SU-DHL-6 (cell line): ENCODE measurements at regions not wholly inside any gene's neighbourhood (a gene's known extent, or its start where the extent isn't known, plus 50 kb on each side); places are given as distances from the start of the nearest gene placed in this dataset.

Experiments
- H2AFZ ChIP-seq: fragments of 200-600 bp; sonication (generic); 2 replicates; pipeline ENCODE4 v1.6.1; 2014; ENCODE audit warnings: low read depth, mild to moderate bottlenecking, moderate library complexity, mixed read lengths, antibody characterized with exemption, low read length; ENCODE audit not compliant: severe bottlenecking
- H3F3A ChIP-seq: fragments of 200-600 bp; shearing (Covaris generic); 2 replicates; pipeline ENCODE4 v1.6.0; 2016; ENCODE audit warnings: antibody characterized with exemption, mild to moderate bottlenecking; ENCODE audit not compliant: insufficient read depth
- H3K27ac ChIP-seq: fragments of 200-600 bp; sonication (generic); 2 replicates; pipeline ENCODE4 v1.5.1; 2016; ENCODE audit warnings: low read depth, mild to moderate bottlenecking, low read length, moderate library complexity, mixed read lengths
- H3K27me3 ChIP-seq: fragments of 200-600 bp; sonication (generic), shearing (Covaris generic); 2 replicates; pipeline ENCODE4 v1.6.0; 2014; ENCODE audit warnings: mild to moderate bottlenecking, low read length
- H3K36me3 ChIP-seq: fragments of 200-600 bp; sonication (generic); 2 replicates; pipeline ENCODE4 v1.6.1; 2014; ENCODE audit warnings: mild to moderate bottlenecking, low read length, mixed read lengths
- H3K4me2 ChIP-seq: fragments of 300-600, 200-600 bp; shearing (Covaris generic), sonication (generic); 2 replicates; pipeline ENCODE4 v1.6.0; 2014; ENCODE audit warnings: low read length, low read depth, mild to moderate bottlenecking; ENCODE audit not compliant: poor library complexity, severe bottlenecking
- H3K4me3 ChIP-seq: fragments of 200-600 bp; sonication (generic); 2 replicates; pipeline ENCODE4 v1.5.1; 2014; ENCODE audit warnings: antibody characterized with exemption, low read length, mild to moderate bottlenecking, mixed read lengths; ENCODE audit not compliant: insufficient read depth, poor library complexity, severe bottlenecking
- H3K79me2 ChIP-seq: fragments of 200-600 bp; sonication (generic); 2 replicates; pipeline ENCODE4 v1.6.1; 2014; ENCODE audit warnings: mild to moderate bottlenecking, low read length, moderate library complexity; ENCODE audit not compliant: insufficient read depth
- H3K9ac ChIP-seq: fragments of 200-600 bp; sonication (generic); 2 replicates; pipeline ENCODE4 v1.7.0; 2014; ENCODE audit warnings: mild to moderate bottlenecking, low read length
- H3K9me2 ChIP-seq: fragments of 200-600 bp; sonication (generic); replicated peaks from 2 replicates; pipeline ENCODE4 v1.6.1; 2014; ENCODE audit warnings: low read length; ENCODE audit not compliant: insufficient read depth
- H3K9me3 ChIP-seq: fragments of 200-600 bp; sonication (generic); 2 replicates; pipeline ENCODE4 v1.6.1; 2014; ENCODE audit warnings: low read length, mixed read lengths; ENCODE audit not compliant: insufficient read depth
- H4K20me1 ChIP-seq: fragments of 200-600 bp; sonication (generic); 2 replicates; pipeline ENCODE4 v1.6.1; 2014; ENCODE audit warnings: low read depth, mild to moderate bottlenecking, antibody characterized with exemption, low read length, moderate library complexity, mixed read lengths
- EZH2phosphoT487 ChIP-seq: fragments of 200-600 bp; sonication (generic), shearing (Covaris generic); conservative IDR thresholded peaks from 2 replicates; pipeline ENCODE4 v1.6.1; 2018; ENCODE audit warnings: mild to moderate bottlenecking, antibody characterized with exemption, low read length, moderate library complexity, mixed read lengths
- TF ChIP-seq, protein P1 (sequence below): fragments of 200-600 bp; sonication (generic); IDR thresholded peaks from one replicate; pipeline ENCODE4 v1.5.1; 2017; ENCODE audit warnings: antibody characterized with exemption, mild to moderate bottlenecking, low read length, moderate library complexity; ENCODE audit not compliant: insufficient read depth, poor library complexity, severe bottlenecking

DNA sequence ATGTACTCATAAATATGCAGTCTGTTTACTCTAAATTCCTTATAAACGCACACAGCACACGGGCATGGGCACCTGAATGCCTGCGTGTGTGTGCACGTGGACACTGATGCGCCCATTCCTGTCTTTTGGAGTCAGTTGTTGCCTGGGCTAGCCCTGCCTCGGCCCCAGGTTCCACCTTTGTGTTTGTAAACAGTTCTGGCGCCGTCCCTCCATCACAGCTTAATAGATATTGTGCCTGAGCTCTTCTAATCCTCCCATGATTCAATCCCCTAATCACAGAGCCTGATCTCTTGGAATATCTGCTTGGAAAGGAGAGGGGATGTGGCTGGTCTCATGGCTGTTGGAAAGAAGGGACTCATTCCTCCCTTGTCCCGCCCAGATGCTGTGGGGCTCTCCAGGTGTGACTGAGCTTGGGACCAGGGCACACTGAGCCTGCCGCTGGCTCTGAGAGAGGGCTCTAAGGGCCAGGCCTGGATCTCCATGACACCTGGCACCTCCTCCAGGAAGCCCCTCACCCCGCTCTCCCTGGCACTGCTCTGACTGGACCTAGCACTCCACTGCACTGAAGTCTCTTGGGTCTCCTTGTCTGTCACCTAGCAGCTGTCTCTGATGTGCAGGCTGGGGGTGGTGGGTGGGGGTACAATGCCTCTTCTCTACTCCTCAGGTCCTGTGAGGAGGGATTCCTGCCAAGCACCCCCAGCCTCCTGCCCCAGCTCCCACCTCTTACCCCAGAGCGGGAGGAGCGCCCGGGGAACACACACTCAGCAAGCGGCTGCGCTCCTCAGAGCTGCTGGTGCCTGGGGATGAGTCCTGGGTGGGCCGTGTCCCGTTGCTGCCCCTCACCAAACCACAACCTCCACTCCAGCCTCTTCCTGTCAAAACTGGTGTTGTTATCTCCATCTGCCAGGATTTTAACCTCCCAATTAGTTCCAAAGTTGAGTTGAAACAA lies 181.3 kb downstream of the INHBB start:
- Histone ChIP-seq H4K20me1 (no peaks in the 10 kb centered on the region), H3K79me2 (no peaks in the 10 kb centered on the region), H3K4me2 (no peak overlapping the region), H3K9ac (no peak overlapping the region), H3F3A (no peaks in the 10 kb centered on the region), H3K9me3 (no peaks in the 10 kb centered on the region; the same call in 1 of the 2 replicates), H3K9me2 (no peaks in the 10 kb centered on the region), H3K4me3 (no peak overlapping the region), H3K27me3 (no peaks in the 10 kb centered on the region), H3K27ac (no peak overlapping the region), H3K36me3 (no peaks in the 10 kb centered on the region), H2AFZ (no peak overlapping the region)
- TF ChIP-seq, protein P1, sequence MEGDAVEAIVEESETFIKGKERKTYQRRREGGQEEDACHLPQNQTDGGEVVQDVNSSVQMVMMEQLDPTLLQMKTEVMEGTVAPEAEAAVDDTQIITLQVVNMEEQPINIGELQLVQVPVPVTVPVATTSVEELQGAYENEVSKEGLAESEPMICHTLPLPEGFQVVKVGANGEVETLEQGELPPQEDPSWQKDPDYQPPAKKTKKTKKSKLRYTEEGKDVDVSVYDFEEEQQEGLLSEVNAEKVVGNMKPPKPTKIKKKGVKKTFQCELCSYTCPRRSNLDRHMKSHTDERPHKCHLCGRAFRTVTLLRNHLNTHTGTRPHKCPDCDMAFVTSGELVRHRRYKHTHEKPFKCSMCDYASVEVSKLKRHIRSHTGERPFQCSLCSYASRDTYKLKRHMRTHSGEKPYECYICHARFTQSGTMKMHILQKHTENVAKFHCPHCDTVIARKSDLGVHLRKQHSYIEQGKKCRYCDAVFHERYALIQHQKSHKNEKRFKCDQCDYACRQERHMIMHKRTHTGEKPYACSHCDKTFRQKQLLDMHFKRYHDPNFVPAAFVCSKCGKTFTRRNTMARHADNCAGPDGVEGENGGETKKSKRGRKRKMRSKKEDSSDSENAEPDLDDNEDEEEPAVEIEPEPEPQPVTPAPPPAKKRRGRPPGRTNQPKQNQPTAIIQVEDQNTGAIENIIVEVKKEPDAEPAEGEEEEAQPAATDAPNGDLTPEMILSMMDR, result no peak
- no peak for TF ChIP-seq EZH2phosphoT487

DNA sequence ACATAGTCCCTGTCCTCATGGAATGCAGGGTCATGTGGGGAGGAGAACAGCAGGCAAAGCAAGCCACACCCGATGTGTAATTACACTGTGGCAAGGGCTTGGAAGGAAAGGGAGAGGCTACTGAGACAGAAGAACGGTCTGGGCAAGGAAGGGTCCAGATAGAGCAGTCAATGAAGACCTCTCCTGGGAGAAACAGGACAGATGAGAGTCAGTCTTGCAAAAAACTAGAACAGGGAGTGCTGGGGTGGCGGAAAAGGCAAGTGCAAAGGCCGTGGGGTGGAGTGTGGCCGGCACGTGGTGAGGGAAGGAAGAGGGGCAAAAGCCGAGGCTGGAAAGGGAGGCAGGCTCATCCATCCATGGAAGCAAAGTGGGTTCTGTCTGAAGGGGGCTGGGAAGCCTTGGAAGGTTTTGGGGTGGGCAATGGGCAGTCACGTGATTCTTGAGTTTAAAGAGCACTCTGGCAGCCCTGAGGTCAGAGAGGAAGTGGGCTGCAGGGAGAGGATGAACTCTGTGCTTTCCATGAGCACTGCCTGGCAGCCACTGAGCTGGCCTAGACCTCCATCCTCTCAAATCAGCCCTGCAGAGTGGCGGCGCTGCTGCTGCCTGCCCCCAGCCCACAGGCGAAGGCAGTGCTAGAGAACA lies 182.2 kb downstream of the INHBB start:
- Histone ChIP-seq H4K20me1 (no peaks in the 10 kb centered on the region), H3K9ac (no peak overlapping the region), H3K9me3 (no peaks in the 10 kb centered on the region; the same call in 1 of the 2 replicates), H3K4me2 (no peak overlapping the region), H3K4me3 (no peak overlapping the region), H3K79me2 (no peaks in the 10 kb centered on the region), H3K36me3 (no peaks in the 10 kb centered on the region), H3F3A (no peaks in the 10 kb centered on the region), H3K27me3 (no peaks in the 10 kb centered on the region), H3K27ac (no peak overlapping the region), H3K9me2 (no peaks in the 10 kb centered on the region), H2AFZ (no peak overlapping the region)
- TF ChIP-seq EZH2phosphoT487, result no peak
- TF ChIP-seq, protein P1, result no peak

DNA sequence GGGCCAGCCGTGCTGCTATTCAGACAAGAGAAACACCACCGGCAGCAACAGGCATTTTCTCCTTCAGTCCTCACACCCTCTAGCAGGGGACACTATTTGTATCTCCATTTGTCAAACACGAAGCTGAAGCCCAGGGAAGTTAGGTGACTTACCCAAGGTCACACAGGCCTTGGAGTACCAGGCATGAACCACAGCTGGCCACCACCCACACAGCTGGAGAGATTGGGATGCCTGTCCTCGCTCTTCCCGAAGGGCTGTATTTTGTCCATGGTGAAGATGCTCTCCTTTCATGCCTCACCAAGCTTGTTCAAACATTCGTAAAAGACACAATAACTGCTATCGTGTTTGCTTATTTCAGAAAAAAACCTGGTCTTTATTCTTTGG lies 182.7 kb downstream of the INHBB start:
- no peak overlapping the region for H2AFZ ChIP-seq

More for the DNA sequence above, 182.7 kb downstream of the INHBB start:
- no peaks in the 10 kb centered on the region for H3K79me2 ChIP-seq
- H3K4me3 ChIP-seq, result no peak overlapping the region
- H3F3A ChIP-seq, result no peaks in the 10 kb centered on the region
- no peaks in the 10 kb centered on the region for H3K36me3 ChIP-seq
- H3K9me2 ChIP-seq, result no peaks in the 10 kb centered on the region
- H3K9me3 ChIP-seq, result no peaks in the 10 kb centered on the region; the same call in 1 of the 2 replicates
- TF ChIP-seq EZH2phosphoT487, result no peak
- no peak overlapping the region for H3K27ac ChIP-seq
- H3K4me2 ChIP-seq, result no peak overlapping the region
- H3K9ac ChIP-seq, result no peak overlapping the region
- no peaks in the 10 kb centered on the region for H3K27me3 ChIP-seq
- H4K20me1 ChIP-seq, result no peaks in the 10 kb centered on the region
